HFFc6 (cell line): ENCODE measurements at regions not wholly inside any gene's neighbourhood (a gene's known extent, or its start where the extent isn't known, plus 50 kb on each side); places are given as distances from the start of the nearest gene placed in this dataset.
"Not testable (repeated sequence)": the region's sequence is repeated elsewhere in the genome, so short reads cannot be mapped to it uniquely, and the experiment has no call there.

Experiments used
- DNase-seq: peaks from one replicate; pipeline ENCODE4 v3.0.0-alpha.2; 2018
- H3K27ac Mint-ChIP-seq: 2 replicates; pipeline ENCODE4 v1.8.0; 2020; ENCODE audit warnings: mild to moderate bottlenecking, mixed read lengths
- H3K27me3 Mint-ChIP-seq: 2 replicates; pipeline ENCODE4 v1.8.0; 2021; ENCODE audit warnings: mild to moderate bottlenecking, moderate library complexity, mixed read lengths; ENCODE audit not compliant: insufficient read depth
- H3K36me3 Mint-ChIP-seq: 2 replicates; pipeline ENCODE4 v1.8.0; 2021; ENCODE audit warnings: low read depth, mixed read lengths
- H3K4me1 Mint-ChIP-seq: 2 replicates; pipeline ENCODE4 v1.8.0; 2020; ENCODE audit warnings: low read depth, mixed read lengths
- H3K4me3 Mint-ChIP-seq: 2 replicates; pipeline ENCODE4 v1.8.0; 2020; ENCODE audit warnings: mild to moderate bottlenecking, moderate library complexity, mixed read lengths
- H3K9me3 Mint-ChIP-seq: 2 replicates; pipeline ENCODE4 v1.8.0; 2020; ENCODE audit warnings: mild to moderate bottlenecking, mixed read lengths
- TF ChIP-seq, protein P1 (sequence below): fragments of 200-600 bp; sonication (generic); IDR thresholded peaks from 2 replicates; pipeline ENCODE4 v1.5.0; 2021; ENCODE audit warnings: antibody characterized with exemption, mild to moderate bottlenecking

DNA sequence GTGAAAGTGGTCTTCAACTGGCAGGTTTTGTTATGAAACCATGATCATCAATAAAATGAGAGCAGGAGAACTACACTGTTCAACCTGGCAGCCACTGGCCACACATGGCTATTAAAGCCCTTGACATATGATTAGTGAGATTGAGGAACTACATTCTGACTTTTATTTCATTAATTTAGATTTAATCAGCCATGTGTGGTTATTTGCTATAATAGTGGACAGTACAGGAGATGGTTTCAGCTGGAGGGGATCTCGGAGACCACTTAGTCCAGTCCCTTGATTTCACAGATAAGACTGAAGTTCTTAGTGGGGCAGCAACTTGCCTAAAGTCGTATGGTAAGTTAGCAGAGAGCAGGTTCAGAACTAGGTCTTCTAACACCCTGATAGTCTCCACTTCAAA lies 111.7 kb upstream of the BMPER start:
- Mint-ChIP-seq H3K27me3 (peaks cover 3% of the 10 kb centered on the region), H3K4me3 (no peak overlapping the region), H3K4me1 (no peaks in the 10 kb centered on the region), H3K27ac (no peak overlapping the region), H3K9me3 (peaks cover 5% of the 10 kb centered on the region), H3K36me3 (peaks cover 4% of the 10 kb centered on the region)
- TF ChIP-seq, protein P1, sequence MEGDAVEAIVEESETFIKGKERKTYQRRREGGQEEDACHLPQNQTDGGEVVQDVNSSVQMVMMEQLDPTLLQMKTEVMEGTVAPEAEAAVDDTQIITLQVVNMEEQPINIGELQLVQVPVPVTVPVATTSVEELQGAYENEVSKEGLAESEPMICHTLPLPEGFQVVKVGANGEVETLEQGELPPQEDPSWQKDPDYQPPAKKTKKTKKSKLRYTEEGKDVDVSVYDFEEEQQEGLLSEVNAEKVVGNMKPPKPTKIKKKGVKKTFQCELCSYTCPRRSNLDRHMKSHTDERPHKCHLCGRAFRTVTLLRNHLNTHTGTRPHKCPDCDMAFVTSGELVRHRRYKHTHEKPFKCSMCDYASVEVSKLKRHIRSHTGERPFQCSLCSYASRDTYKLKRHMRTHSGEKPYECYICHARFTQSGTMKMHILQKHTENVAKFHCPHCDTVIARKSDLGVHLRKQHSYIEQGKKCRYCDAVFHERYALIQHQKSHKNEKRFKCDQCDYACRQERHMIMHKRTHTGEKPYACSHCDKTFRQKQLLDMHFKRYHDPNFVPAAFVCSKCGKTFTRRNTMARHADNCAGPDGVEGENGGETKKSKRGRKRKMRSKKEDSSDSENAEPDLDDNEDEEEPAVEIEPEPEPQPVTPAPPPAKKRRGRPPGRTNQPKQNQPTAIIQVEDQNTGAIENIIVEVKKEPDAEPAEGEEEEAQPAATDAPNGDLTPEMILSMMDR, result no peak
- DNase-seq, result no peak

DNA sequence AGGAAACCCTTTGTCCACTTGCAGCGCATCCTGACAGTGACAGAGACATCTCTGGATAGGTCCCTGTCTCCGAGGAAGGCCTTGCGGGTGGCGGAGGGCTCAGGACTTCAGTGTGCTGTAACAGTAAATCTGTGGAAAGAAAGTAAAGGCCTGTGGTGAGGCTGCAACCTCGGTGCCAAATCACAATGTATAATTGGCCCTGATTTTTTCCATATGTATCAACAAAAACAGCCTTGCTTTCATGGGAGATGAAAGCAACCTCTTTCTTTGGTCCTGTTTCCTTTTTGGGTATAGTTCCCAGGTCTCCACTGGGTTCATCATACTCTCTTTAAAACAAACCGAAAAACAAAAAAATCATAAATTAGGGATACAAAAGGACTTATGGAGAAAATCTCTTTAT lies 110.9 kb upstream of the BMPER start:
- TF ChIP-seq, protein P1, result no peak

DNA sequence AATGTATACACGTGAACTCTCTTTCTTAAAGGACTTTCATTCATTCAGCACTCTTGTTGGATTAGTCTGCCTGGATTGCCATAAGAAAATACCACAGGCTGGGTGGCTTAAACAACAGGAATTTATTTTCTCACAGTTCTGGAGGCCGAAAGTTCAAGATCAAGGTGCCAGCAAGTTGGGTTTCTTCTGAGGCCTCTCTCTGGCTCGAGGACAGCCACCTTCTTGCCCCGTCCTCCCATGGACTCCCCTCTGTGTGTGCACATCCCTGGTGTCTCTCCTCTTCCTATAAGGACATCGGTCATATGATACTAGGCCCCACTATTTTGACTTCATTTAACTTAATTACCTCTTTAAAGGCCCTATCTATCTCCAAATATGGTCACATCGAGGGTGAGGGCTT lies 110.4 kb upstream of the BMPER start:
- DNase-seq, result no peak
- H3K4me3 Mint-ChIP-seq, result no peak overlapping the region
- TF ChIP-seq, protein P1, result no peak
- no peaks in the 10 kb centered on the region; the same call in none of the 2 replicates for H3K27me3 Mint-ChIP-seq
- H3K27ac Mint-ChIP-seq, result no peak overlapping the region
- peaks cover 5% of the 10 kb centered on the region for H3K9me3 Mint-ChIP-seq
- H3K36me3 Mint-ChIP-seq, result peaks cover 4% of the 10 kb centered on the region
- H3K4me1 Mint-ChIP-seq, result peaks cover 7% of the 10 kb centered on the region; the same call in 1 of the 2 replicates

More for the DNA sequence above, 110.9 kb upstream of the BMPER start:
- Mint-ChIP-seq H3K4me1 (peaks cover 7% of the 10 kb centered on the region; the same call in 1 of the 2 replicates), H3K27ac (no peak overlapping the region), H3K9me3 (peaks cover 5% of the 10 kb centered on the region), H3K27me3 (no peaks in the 10 kb centered on the region; the same call in none of the 2 replicates), H3K36me3 (peaks cover 4% of the 10 kb centered on the region), H3K4me3 (no peak overlapping the region)
- no peak for DNase-seq

- H3K4me3 Mint-ChIP-seq, result no peak overlapping the region
- TF ChIP-seq, protein P1, result no peak
- peaks cover 4% of the 10 kb centered on the region for H3K36me3 Mint-ChIP-seq
- no peak overlapping the region for H3K27ac Mint-ChIP-seq
- no peaks in the 10 kb centered on the region; the same call in none of the 2 replicates for H3K27me3 Mint-ChIP-seq
- H3K4me1 Mint-ChIP-seq, result peaks cover 7% of the 10 kb centered on the region; the same call in 1 of the 2 replicates
- peaks cover 5% of the 10 kb centered on the region for H3K9me3 Mint-ChIP-seq
- DNase-seq, result no peak
These were observed 108.8 kb upstream of the BMPER start for GRCh38 chr7:33796538-33796937.

DNA sequence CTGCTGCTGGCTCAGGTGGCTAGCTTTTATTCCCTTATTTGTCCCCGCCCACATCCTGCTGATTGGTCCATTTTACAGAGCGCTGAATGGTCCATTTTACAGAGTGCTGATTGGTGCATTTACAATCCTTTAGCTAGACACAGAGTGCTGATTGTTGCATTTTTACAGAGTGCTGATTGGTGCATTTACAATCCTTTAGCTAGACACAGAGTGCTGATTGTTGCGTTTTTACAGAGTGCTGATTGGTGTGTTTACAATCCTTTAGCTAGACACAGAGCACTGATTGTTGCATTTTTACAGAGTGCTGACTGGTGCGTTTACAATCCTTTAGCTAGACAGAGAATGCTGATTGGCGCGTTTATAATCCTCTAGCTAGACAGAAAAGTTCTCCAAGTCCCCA lies 107.8 kb upstream of the BMPER start:
- DNase-seq, H3K4me1 Mint-ChIP-seq, H3K4me3 Mint-ChIP-seq, H3K36me3 Mint-ChIP-seq, H3K27me3 Mint-ChIP-seq, H3K27ac Mint-ChIP-seq, H3K9me3 Mint-ChIP-seq: not testable (repeated sequence)

DNA sequence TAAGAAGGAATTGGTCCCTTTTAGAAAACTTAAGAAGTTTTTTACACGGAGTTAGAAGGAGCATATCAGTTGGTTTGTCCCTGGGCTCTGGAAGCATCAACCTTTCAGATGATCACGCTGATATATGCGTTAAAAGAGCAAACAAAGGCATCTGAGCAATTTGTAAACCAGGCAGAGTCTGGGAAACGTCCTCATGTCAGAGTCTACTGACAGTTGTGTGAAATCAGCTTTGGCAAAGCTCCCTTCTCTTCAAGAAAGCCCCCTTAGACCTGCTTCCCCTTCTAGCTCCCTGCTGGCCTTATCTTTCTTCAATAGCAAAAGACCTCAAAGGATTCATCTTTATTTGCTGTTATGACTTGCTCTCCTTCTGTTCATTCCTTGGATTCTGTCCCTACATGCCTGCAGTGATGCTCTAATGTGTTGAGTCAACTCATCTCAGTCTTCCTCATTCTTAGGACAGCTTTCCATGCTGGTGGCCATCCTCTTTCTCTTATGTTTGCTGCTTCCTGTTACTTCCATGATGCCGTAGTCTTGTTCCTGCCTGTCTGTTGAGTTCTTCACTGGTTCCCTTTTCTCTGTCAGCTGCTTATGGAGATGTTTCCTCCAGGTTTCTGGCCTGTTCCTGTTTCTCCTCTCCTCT lies 106.5 kb upstream of the BMPER start:
- Mint-ChIP-seq H3K27ac (no peak overlapping the region), H3K27me3 (no peaks in the 10 kb centered on the region; the same call in none of the 2 replicates), H3K36me3 (peaks cover 4% of the 10 kb centered on the region), H3K9me3 (peaks cover 5% of the 10 kb centered on the region), H3K4me3 (no peak overlapping the region), H3K4me1 (peaks cover 7% of the 10 kb centered on the region; the same call in 1 of the 2 replicates)
- TF ChIP-seq, protein P1, result no peak
- DNase-seq, result no peak
